ENCODE measurements at regions not wholly inside any gene's neighbourhood (a gene's known extent, or its start where the extent isn't known, plus 50 kb on each side); places are given as distances from the start of the nearest gene placed in this dataset.

DNA sequence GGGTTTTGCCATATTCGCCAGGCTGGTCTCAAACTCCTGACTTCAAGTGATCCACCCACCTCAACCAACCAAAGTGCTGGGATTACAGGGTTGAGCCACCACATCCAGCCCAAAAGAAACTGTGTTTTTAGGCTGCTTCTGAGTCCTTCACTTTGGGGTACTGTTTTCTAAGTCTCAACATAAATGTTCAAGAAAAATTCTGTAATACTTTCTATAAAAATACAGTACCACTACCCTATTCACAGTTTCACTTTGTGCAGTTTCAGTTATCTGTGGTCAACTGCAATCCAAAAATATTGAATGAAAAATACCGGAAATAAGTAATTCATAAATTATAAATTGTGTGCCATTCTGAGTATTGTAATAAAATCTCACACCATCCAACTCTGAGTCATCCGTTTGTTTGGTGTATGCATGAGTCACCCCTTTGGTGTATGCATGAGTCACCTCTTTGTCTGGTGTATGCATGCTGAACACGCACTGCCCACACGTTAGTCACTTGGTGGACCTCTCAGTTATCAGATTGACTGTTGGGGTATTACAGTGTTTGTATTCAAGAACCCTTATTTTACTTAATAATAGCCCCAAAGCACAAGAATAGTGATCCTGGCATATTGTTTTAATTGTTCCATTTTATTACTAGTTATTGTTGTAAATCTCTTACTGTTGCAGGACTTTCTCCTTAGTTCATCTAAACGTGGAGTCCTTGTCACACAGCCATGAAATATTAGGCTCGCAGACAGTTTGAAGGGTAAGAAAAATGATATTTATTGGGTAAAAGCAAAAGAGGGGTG, 190.2 kb downstream of the FSCB start:
- H3K27me3 ChIP-seq (ENCODE audit: control insufficient read depth in 1 of 2, insufficient read depth in 2 of 2, low read length in 2 of 2): no peaks in the 10 kb centered on the region
- H3K4me3 ChIP-seq (replicated peaks in 1 of 3; ENCODE audit: insufficient read depth in 1 of 3, low read depth in 2 of 3, low read length in 3 of 3): no peak overlapping the region
- ChIA-PET CTCF (ENCODE audit: low intra/inter-chr PET ratio, low total read pairs) (no interaction called here), POLR2A (no interaction called here)
- no peak overlapping the region for H3K27ac ChIP-seq (ENCODE audit: extremely low read length, insufficient read depth, low read length)
- H3K36me3 ChIP-seq (replicated peaks in 1 of 2; ENCODE audit: control insufficient read depth in 1 of 2, insufficient read depth in 2 of 2, low read length in 2 of 2): no peaks in the 10 kb centered on the region
- WGBS (ENCODE audit: low lambda C conversion rate): 5% methylated on average over 7 of the region's 7 CpGs
- BruUV-seq (replicated peaks): no TSS peak
- intact Hi-C loops (cut with micrococcal nuclease; ENCODE audit: unreplicated experiment) (no loop called here), in situ Hi-C loops (cut with HindIII; ENCODE audit: extremely low pct_ligation_motif_present, low pct_unique_long_range_greater_than_20kb) (no loop called here)
- ATAC-seq (peak; percentile 97), DNase-seq (ENCODE audit: low spot score) (peak; percentile 58), FAIRE-seq (no peak)
- no peak overlapping the region for H3K4me2 ChIP-seq (ENCODE audit: low read depth, low read length)
- H2AFZ ChIP-seq (ENCODE audit: low read length): no peak overlapping the region
- no peaks in the 10 kb centered on the region for H3K4me1 ChIP-seq (ENCODE audit: insufficient read depth, low read length)
- H3K9ac ChIP-seq (ENCODE audit: insufficient read depth, low read depth, low read length): no peak overlapping the region
- H3K9me3 ChIP-seq (ENCODE audit: low read length): peaks cover 20% of the 10 kb centered on the region; the same call in 1 of the 2 replicates
- no peaks in the 10 kb centered on the region for H3K79me2 ChIP-seq (ENCODE audit: insufficient read depth, low read length)
- no peaks in the 10 kb centered on the region for H4K20me1 ChIP-seq (ENCODE audit: insufficient read depth, low read length)
- TF ChIP-seq SAP130 (CRISPR knock-in tag; IDR thresholded peaks at IDR 0.05; ENCODE audit: low read depth) (peak; percentile 48), ZKSCAN1 (IDR thresholded peaks at IDR 0.05; ENCODE audit: low read length) (no peak), KDM6A (CRISPR knock-in tag; IDR thresholded peaks at IDR 0.05; ENCODE audit: low read depth) (no peak), ZNF335 (CRISPR knock-in tag; IDR thresholded peaks at IDR 0.05) (0 out of 2 replicates have a peak, but pooled peaks have one; percentile 43), NFKBIZ (CRISPR knock-in tag; IDR thresholded peaks at IDR 0.05) (0 out of 2 replicates have a peak, but pooled peaks have one; percentile 52), SOX6 (IDR thresholded peaks at IDR 0.05) (no peak), SOX6 (CRISPR knock-in tag; IDR thresholded peaks at IDR 0.05) (peak; percentile 76), ZNF230 (CRISPR knock-in tag; IDR thresholded peaks at IDR 0.05) (no peak), NFE2 (CRISPR knock-in tag; IDR thresholded peaks at IDR 0.05) (no peak), JUN (CRISPR knock-in tag; IDR thresholded peaks at IDR 0.05) (peak; percentile 97), ASH2L (IDR thresholded peaks at IDR 0.05; ENCODE audit: insufficient read length, low read depth, low read length) (no peak), THAP11 (CRISPR knock-in tag; IDR thresholded peaks at IDR 0.05) (0 out of 2 replicates have a peak, but pooled peaks have one; percentile 29), DMAP1 (CRISPR knock-in tag; IDR thresholded peaks at IDR 0.05) (no peak), TCF7 (IDR thresholded peaks at IDR 0.05; ENCODE audit: low read depth) (peak; percentile 44; the same call in 1 of the 2 replicates), ZNF24 (IDR thresholded peaks at IDR 0.05) (no peak), NKX3-1 (CRISPR knock-in tag; IDR thresholded peaks at IDR 0.05) (no peak), KAT2B (IDR thresholded peaks at IDR 0.05; ENCODE audit: borderline replicate concordance, low read depth, low read length) (no peak), SOX13 (IDR thresholded peaks at IDR 0.05) (no peak), SOX13 (CRISPR knock-in tag; conservative IDR thresholded peaks at IDR 0.05 in 1 of 2, IDR thresholded peaks at IDR 0.05 in 1 of 2) (peak in 1 of 2 experiments; percentile 76; a peak in 2 of 4 replicates), RBFOX2 (IDR thresholded peaks at IDR 0.05; ENCODE audit: low read depth, low read length) (no peak)
- TF ChIP-seq, protein P1, sequence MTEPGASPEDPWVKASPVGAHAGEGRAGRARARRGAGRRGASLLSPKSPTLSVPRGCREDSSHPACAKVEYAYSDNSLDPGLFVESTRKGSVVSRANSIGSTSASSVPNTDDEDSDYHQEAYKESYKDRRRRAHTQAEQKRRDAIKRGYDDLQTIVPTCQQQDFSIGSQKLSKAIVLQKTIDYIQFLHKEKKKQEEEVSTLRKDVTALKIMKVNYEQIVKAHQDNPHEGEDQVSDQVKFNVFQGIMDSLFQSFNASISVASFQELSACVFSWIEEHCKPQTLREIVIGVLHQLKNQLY (CRISPR knock-in tag; IDR thresholded peaks at IDR 0.05): peak; percentile 97
- TF ChIP-seq, protein P2, sequence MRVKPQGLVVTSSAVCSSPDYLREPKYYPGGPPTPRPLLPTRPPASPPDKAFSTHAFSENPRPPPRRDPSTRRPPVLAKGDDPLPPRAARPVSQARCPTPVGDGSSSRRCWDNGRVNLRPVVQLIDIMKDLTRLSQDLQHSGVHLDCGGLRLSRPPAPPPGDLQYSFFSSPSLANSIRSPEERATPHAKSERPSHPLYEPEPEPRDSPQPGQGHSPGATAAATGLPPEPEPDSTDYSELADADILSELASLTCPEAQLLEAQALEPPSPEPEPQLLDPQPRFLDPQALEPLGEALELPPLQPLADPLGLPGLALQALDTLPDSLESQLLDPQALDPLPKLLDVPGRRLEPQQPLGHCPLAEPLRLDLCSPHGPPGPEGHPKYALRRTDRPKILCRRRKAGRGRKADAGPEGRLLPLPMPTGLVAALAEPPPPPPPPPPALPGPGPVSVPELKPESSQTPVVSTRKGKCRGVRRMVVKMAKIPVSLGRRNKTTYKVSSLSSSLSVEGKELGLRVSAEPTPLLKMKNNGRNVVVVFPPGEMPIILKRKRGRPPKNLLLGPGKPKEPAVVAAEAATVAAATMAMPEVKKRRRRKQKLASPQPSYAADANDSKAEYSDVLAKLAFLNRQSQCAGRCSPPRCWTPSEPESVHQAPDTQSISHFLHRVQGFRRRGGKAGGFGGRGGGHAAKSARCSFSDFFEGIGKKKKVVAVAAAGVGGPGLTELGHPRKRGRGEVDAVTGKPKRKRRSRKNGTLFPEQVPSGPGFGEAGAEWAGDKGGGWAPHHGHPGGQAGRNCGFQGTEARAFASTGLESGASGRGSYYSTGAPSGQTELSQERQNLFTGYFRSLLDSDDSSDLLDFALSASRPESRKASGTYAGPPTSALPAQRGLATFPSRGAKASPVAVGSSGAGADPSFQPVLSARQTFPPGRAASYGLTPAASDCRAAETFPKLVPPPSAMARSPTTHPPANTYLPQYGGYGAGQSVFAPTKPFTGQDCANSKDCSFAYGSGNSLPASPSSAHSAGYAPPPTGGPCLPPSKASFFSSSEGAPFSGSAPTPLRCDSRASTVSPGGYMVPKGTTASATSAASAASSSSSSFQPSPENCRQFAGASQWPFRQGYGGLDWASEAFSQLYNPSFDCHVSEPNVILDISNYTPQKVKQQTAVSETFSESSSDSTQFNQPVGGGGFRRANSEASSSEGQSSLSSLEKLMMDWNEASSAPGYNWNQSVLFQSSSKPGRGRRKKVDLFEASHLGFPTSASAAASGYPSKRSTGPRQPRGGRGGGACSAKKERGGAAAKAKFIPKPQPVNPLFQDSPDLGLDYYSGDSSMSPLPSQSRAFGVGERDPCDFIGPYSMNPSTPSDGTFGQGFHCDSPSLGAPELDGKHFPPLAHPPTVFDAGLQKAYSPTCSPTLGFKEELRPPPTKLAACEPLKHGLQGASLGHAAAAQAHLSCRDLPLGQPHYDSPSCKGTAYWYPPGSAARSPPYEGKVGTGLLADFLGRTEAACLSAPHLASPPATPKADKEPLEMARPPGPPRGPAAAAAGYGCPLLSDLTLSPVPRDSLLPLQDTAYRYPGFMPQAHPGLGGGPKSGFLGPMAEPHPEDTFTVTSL (CRISPR knock-in tag; IDR thresholded peaks at IDR 0.05; ENCODE audit: borderline replicate concordance): peak; percentile 80; the same call in 1 of the 2 replicates
